CD14-positive monocyte (primary cell): ENCODE measurements at regions not wholly inside any gene's neighbourhood (a gene's known extent, or its start where the extent isn't known, plus 50 kb on each side); places are given as distances from the start of the nearest gene placed in this dataset.

Experiments used
- DNase-seq, 3 donors: peaks; one replicate each; pipeline ENCODE4 v3.0.0-alpha.2; 2011 to 2022
- H2AFZ ChIP-seq: 2 replicates; pipeline ENCODE4 v1.6.0; 2012; ENCODE audit warnings: mild to moderate bottlenecking, low read depth, low read length, inconsistent platforms; ENCODE audit not compliant: insufficient read depth, poor library complexity, severe bottlenecking
- H3K27ac ChIP-seq, 2 donors: 1 replicate in 1 of 2; 2 replicates in 1 of 2; pipeline ENCODE4 v1.5.1; 2012 to 2013; ENCODE audit warnings: low read length in 2 of 2, control low read depth in 1 of 2, inconsistent platforms in 1 of 2, low read depth in 1 of 2, mild to moderate bottlenecking in 1 of 2
- H3K27me3 ChIP-seq, 2 donors: one replicate each; pipeline versions ENCODE4 v1.6.0 to v1.6.1; 2011 to 2013; ENCODE audit warnings: low read length in 2 of 2; ENCODE audit not compliant: control insufficient read depth in 2 of 2, insufficient read depth in 2 of 2
- H3K36me3 ChIP-seq, 2 donors: replicated peaks in 1 of 2; 1 replicate in 1 of 2; 2 replicates in 1 of 2; pipeline versions ENCODE4 v1.5.1 to v1.6.1; 2012 to 2013; ENCODE audit warnings: low read length in 2 of 2, control low read depth in 1 of 2, inconsistent platforms in 1 of 2, mild to moderate bottlenecking in 1 of 2; ENCODE audit not compliant: insufficient read depth in 2 of 2, control insufficient read depth in 1 of 2
- H3K4me1 ChIP-seq, 2 donors: 1 replicate in 1 of 2; 2 replicates in 1 of 2; pipeline versions ENCODE4 v1.5.1 to v1.6.1; 2012 to 2013; ENCODE audit warnings: low read length in 2 of 2, control low read depth in 1 of 2, inconsistent platforms in 1 of 2, mild to moderate bottlenecking in 1 of 2, moderate library complexity in 1 of 2; ENCODE audit not compliant: insufficient read depth in 2 of 2, control insufficient read depth in 1 of 2
- H3K4me2 ChIP-seq: replicated peaks from 2 replicates; pipeline ENCODE3; 2012; ENCODE audit warnings: low read length, moderate library complexity, mild to moderate bottlenecking; ENCODE audit not compliant: poor library complexity, severe bottlenecking; ENCODE audit errors: extremely low read depth
- H3K4me3 ChIP-seq, 3 experiments: fragments of 200-600 bp in 1 of 3; sonication (generic) in 1 of 3; replicated peaks in 1 of 3; 1 replicate in 2 of 3; 2 replicates in 1 of 3; pipeline ENCODE4 v1.5.1; 2011 to 2013; ENCODE audit warnings: low read length in 3 of 3, mild to moderate bottlenecking in 3 of 3, control low read depth in 2 of 3, low read depth in 2 of 3, inconsistent platforms in 1 of 3, moderate library complexity in 1 of 3
- H3K79me2 ChIP-seq: 2 replicates; pipeline ENCODE4 v1.6.0; 2012; ENCODE audit warnings: mild to moderate bottlenecking, control low read depth, inconsistent platforms, low read length, moderate library complexity; ENCODE audit not compliant: insufficient read depth
- H3K9ac ChIP-seq: 2 replicates; pipeline ENCODE4 v1.6.0; 2017; ENCODE audit warnings: low read length, mild to moderate bottlenecking; ENCODE audit not compliant: insufficient read depth, poor library complexity, severe bottlenecking
- H3K9me3 ChIP-seq, 2 donors: replicated peaks in 1 of 2; 1 replicate in 1 of 2; 2 replicates in 1 of 2; pipeline versions ENCODE4 v1.5.1 to v1.6.1; 2012 to 2013; ENCODE audit warnings: low read length in 2 of 2, control low read depth in 1 of 2; ENCODE audit not compliant: control insufficient read depth in 1 of 2, insufficient read depth in 1 of 2
- H4K20me1 ChIP-seq: 2 replicates; pipeline ENCODE4 v1.6.0; 2012; ENCODE audit warnings: mild to moderate bottlenecking, low read length, control low read depth, moderate library complexity; ENCODE audit not compliant: insufficient read depth
- H3K27ac Mint-ChIP-seq, 7 donors: one replicate each; pipeline ENCODE4 v1.8.0; 2020; ENCODE audit warnings: mild to moderate bottlenecking in 7 of 7, mixed read lengths in 7 of 7, moderate library complexity in 6 of 7, inconsistent platforms in 2 of 7
- H3K27me3 Mint-ChIP-seq, 3 donors: one replicate each; pipeline ENCODE4 v1.8.0; 2021 to 2022; ENCODE audit warnings: low read depth in 3 of 3, mild to moderate bottlenecking in 3 of 3, mixed read lengths in 3 of 3, moderate library complexity in 3 of 3, inconsistent platforms in 1 of 3
- H3K36me3 Mint-ChIP-seq, 2 donors: one replicate each; pipeline ENCODE4 v1.8.0; 2020; ENCODE audit warnings: mixed read lengths in 2 of 2, inconsistent platforms in 1 of 2, mild to moderate bottlenecking in 1 of 2
- H3K4me1 Mint-ChIP-seq: one replicate; pipeline ENCODE4 v1.8.0; 2020; ENCODE audit warnings: mild to moderate bottlenecking, mixed read lengths
- H3K4me3 Mint-ChIP-seq, 2 donors: one replicate each; pipeline ENCODE4 v1.8.0; 2020; ENCODE audit warnings: mild to moderate bottlenecking in 2 of 2, mixed read lengths in 2 of 2, moderate library complexity in 1 of 2
- H3K9me3 Mint-ChIP-seq, 7 donors: one replicate each; pipeline ENCODE4 v1.8.0; 2020 to 2022; ENCODE audit warnings: mixed read lengths in 7 of 7, mild to moderate bottlenecking in 6 of 7, moderate library complexity in 6 of 7, inconsistent platforms in 2 of 7
- WGBS: methylation state at CpG from one replicate; pipeline ENCODE4 v1.1.5; 2013; ENCODE audit warnings: missing lambda C conversion rate; ENCODE audit not compliant: insufficient coverage; 5-methylcytosine and 5-hydroxymethylcytosine counted together
- intact Hi-C, 2 donors: fragments of 100-400 bp; cut with micrococcal nuclease; formaldehyde crosslinking; loops; one replicate each; pipeline versions ENCODE4 v1.15.0 to v1.15.1; 2023
- TF ChIP-seq, protein P1 (sequence below): fragments of 200-600 bp; IDR thresholded peaks from one replicate; pipeline ENCODE4 v1.8.0; 2022; ENCODE audit warnings: antibody characterized with exemption, mild to moderate bottlenecking

DNA sequence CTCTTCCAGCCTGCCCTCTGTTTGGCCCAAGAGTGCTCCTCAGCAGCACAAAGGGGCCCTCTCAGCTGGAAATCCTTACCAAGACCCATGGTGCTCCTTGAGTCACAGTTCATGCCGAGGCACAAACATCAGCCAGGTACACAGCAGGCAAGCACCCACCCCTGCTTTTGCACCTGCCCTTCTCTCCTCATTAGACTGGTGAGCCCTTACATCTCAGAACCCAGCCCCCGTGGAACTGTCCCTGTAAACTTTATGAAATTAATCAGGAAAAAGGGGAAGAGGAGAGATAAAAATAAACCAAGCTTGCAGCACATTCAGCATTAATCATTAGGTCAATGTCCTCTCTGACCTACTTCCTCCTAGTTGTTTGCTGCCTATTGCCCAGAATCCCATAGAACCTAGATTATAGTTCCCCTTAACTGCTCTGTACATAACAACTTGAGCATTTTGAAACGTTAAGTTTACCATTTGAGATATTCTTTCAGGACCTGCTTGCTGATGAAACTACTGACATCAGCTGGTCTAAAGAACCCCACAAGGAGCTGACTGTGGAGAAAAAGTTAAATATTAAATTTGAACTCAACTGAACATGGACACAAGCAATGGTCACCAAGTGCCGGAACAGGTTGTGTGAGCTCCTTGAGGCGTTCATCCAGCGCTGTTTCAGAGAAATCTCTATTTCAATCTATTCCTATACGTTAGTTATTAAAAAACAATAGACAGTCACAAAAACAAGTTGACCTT lies 738.4 kb downstream of the MATN1 start:
- H3K4me2 ChIP-seq: peak overlapping the region; percentile 69
- H3K9me3 ChIP-seq: peaks cover 3 to 4% of the 10 kb centered on the region in 2 donors
- H3K4me3 Mint-ChIP-seq: peak overlapping the region; percentile 42 to 63
- H3K36me3 Mint-ChIP-seq: no peaks in the 10 kb centered on the region
- intact Hi-C loops: no loop called here
- H3K4me3 ChIP-seq: peak overlapping the region in 1 of 3 experiments; percentile 53
- DNase-seq: peak; percentile 39 to 55 (median 52)
- TF ChIP-seq, protein P1, sequence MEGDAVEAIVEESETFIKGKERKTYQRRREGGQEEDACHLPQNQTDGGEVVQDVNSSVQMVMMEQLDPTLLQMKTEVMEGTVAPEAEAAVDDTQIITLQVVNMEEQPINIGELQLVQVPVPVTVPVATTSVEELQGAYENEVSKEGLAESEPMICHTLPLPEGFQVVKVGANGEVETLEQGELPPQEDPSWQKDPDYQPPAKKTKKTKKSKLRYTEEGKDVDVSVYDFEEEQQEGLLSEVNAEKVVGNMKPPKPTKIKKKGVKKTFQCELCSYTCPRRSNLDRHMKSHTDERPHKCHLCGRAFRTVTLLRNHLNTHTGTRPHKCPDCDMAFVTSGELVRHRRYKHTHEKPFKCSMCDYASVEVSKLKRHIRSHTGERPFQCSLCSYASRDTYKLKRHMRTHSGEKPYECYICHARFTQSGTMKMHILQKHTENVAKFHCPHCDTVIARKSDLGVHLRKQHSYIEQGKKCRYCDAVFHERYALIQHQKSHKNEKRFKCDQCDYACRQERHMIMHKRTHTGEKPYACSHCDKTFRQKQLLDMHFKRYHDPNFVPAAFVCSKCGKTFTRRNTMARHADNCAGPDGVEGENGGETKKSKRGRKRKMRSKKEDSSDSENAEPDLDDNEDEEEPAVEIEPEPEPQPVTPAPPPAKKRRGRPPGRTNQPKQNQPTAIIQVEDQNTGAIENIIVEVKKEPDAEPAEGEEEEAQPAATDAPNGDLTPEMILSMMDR: no peak
- 75% methylated on average over 4 of the region's 7 CpGs for WGBS
- no peaks in the 10 kb centered on the region for H4K20me1 ChIP-seq
- H3K36me3 ChIP-seq: no peaks in the 10 kb centered on the region
- H3K27ac Mint-ChIP-seq: peak overlapping the region; percentile 57 to 89 (median 82)
- H3K27ac ChIP-seq: peak overlapping the region; percentile 69 to 73
- H3K9ac ChIP-seq: no peak overlapping the region
- peaks cover 29 to 33% of the 10 kb centered on the region in 2 donors for H3K4me1 ChIP-seq
- no peaks in the 10 kb centered on the region for H3K79me2 ChIP-seq
- peaks cover 0 to 8% (median 2%) of the 10 kb centered on the region in 7 donors for H3K9me3 Mint-ChIP-seq
- H2AFZ ChIP-seq: peak overlapping the region; percentile 45
- H3K4me1 Mint-ChIP-seq: peaks cover 27% of the 10 kb centered on the region
- peaks cover 2 to 18% (median 9%) of the 10 kb centered on the region in 3 donors for H3K27me3 Mint-ChIP-seq
- H3K27me3 ChIP-seq: no peaks in the 10 kb centered on the region

- H3K79me2 ChIP-seq: no peaks in the 10 kb centered on the region
- H3K36me3 ChIP-seq: no peaks in the 10 kb centered on the region
- H3K9ac ChIP-seq: no peak overlapping the region
- H3K27me3 ChIP-seq: no peaks in the 10 kb centered on the region
- H3K27ac ChIP-seq: peak overlapping the region; percentile 69 to 73
- DNase-seq: no peak
- no peaks in the 10 kb centered on the region for H3K36me3 Mint-ChIP-seq
- intact Hi-C loops: no loop called here
- peak overlapping the region; percentile 69 for H3K4me2 ChIP-seq
- peaks cover 27% of the 10 kb centered on the region for H3K4me1 Mint-ChIP-seq
- peak overlapping the region in 1 of 3 experiments; percentile 53 for H3K4me3 ChIP-seq
- no peaks in the 10 kb centered on the region for H4K20me1 ChIP-seq
- peak overlapping the region; percentile 57 to 89 (median 82) for H3K27ac Mint-ChIP-seq
- H2AFZ ChIP-seq: peak overlapping the region; percentile 45
- H3K9me3 ChIP-seq: peaks cover 3 to 4% of the 10 kb centered on the region in 2 donors
- H3K4me1 ChIP-seq: peaks cover 29 to 33% of the 10 kb centered on the region in 2 donors
- TF ChIP-seq, protein P1: no peak
- peak overlapping the region; percentile 42 to 63 for H3K4me3 Mint-ChIP-seq
- 74% methylated on average over 9 of the region's 11 CpGs for WGBS
- H3K9me3 Mint-ChIP-seq: peaks cover 0 to 8% (median 2%) of the 10 kb centered on the region in 7 donors
- peaks cover 2 to 20% (median 8%) of the 10 kb centered on the region in 3 donors for H3K27me3 Mint-ChIP-seq
Measured at GRCh38 chr1:29984166-29984861, 739.1 kb downstream of the MATN1 start.
